H1 (cell line): ENCODE measurements at regions not wholly inside any gene's neighbourhood (a gene's known extent, or its start where the extent isn't known, plus 50 kb on each side); places are given as distances from the start of the nearest gene placed in this dataset.

ENCODE experiments used
- CTCF ChIA-PET: fragments of 300-600 bp; sonication (Branson Sonifier 250); formaldehyde crosslinking; loops from one replicate; lab custom pipeline; 2021; ENCODE audit not compliant: partially characterized antibody; lab: Charles Lee
- POLR2A ChIA-PET: fragments of 300-600 bp; sonication (Branson Sonifier 250); formaldehyde crosslinking; loops from one replicate; lab custom pipeline; 2021; ENCODE audit warnings: inconsistent platforms; ENCODE audit not compliant: partially characterized antibody; lab: Charles Lee
- DNase-seq, 2 experiments: peaks; one replicate each; pipeline versions ENCODE4 v3.0.0 to v3.0.0-alpha.2; 2010 to 2022; ENCODE audit warnings: low spot score in 2 of 2, low read depth in 1 of 2, mixed read lengths in 1 of 2
- FAIRE-seq: peaks from 2 replicates; lab custom pipeline; 2011; peaks lifted over from hg19 to GRCh38; lab: Jason Lieb, UNC
- H2AFZ ChIP-seq: 2 replicates; pipeline ENCODE4 v1.8.1; 2012; ENCODE audit warnings: low read length, inconsistent platforms
- H2AK5ac ChIP-seq: 2 replicates; pipeline ENCODE4 v1.6.1; 2013; ENCODE audit warnings: low read depth, low read length
- H2BK120ac ChIP-seq: replicated peaks from 2 replicates; pipeline ENCODE3; 2013; ENCODE audit warnings: low read depth, low read length, inconsistent platforms
- H2BK12ac ChIP-seq: 2 replicates; pipeline ENCODE4 v1.6.1; 2013; ENCODE audit warnings: low read depth, low read length
- H2BK15ac ChIP-seq: 2 replicates; pipeline ENCODE4 v1.6.1; 2013; ENCODE audit warnings: low read length
- H2BK20ac ChIP-seq: 2 replicates; pipeline ENCODE4 v1.6.1; 2013; ENCODE audit warnings: low read length
- H2BK5ac ChIP-seq: 2 replicates; pipeline ENCODE4 v1.6.1; 2013; ENCODE audit warnings: low read depth, low read length
- H3K14ac ChIP-seq: 2 replicates; pipeline ENCODE4 v1.6.1; 2013; ENCODE audit warnings: inconsistent platforms; ENCODE audit not compliant: insufficient read length
- H3K18ac ChIP-seq: 2 replicates; pipeline ENCODE4 v1.6.1; 2013; ENCODE audit warnings: low read length; ENCODE audit errors: extremely low read depth
- H3K23ac ChIP-seq: 2 replicates; pipeline ENCODE4 v1.6.1; 2013; ENCODE audit warnings: inconsistent platforms; ENCODE audit not compliant: insufficient read length
- H3K23me2 ChIP-seq: 2 replicates; pipeline ENCODE4 v1.6.1; 2013; ENCODE audit warnings: low read depth, low read length
- H3K27ac ChIP-seq: 2 replicates; pipeline ENCODE4 v1.6.1; 2011; ENCODE audit warnings: low read depth, low read length, inconsistent platforms
- H3K27me3 ChIP-seq, 4 experiments: replicated peaks in 1 of 4; 1 replicate in 1 of 4; 2 replicates in 3 of 4; pipeline versions ENCODE4 v1.6.1 to v1.8.1; 2011 to 2013; ENCODE audit warnings: low read length in 3 of 4, mild to moderate bottlenecking in 3 of 4, inconsistent platforms in 2 of 4, mixed read lengths in 2 of 4, moderate library complexity in 1 of 4; ENCODE audit not compliant: control insufficient read depth in 3 of 4, insufficient read depth in 3 of 4; ENCODE audit errors: extremely low read depth in 1 of 4
- H3K36me3 ChIP-seq, 4 experiments: 2 replicates each; pipeline versions ENCODE4 v1.6.1 to v1.8.1; 2011 to 2013; ENCODE audit warnings: mild to moderate bottlenecking in 4 of 4, low read length in 3 of 4, moderate library complexity in 2 of 4, control low read depth in 1 of 4, inconsistent platforms in 1 of 4; ENCODE audit not compliant: insufficient read depth in 4 of 4, control insufficient read depth in 2 of 4
- H3K4ac ChIP-seq: replicated peaks from 2 replicates; pipeline ENCODE3; 2013; ENCODE audit warnings: low read length, low read depth, mixed read lengths, inconsistent platforms; ENCODE audit not compliant: insufficient read length
- H3K4me1 ChIP-seq, 4 experiments: replicated peaks in 1 of 4; 1 replicate in 1 of 4; 2 replicates in 3 of 4; pipeline versions ENCODE4 v1.6.1 to v1.8.1; 2011 to 2013; ENCODE audit warnings: low read length in 3 of 4, inconsistent platforms in 2 of 4, mixed read lengths in 1 of 4; ENCODE audit not compliant: insufficient read depth in 4 of 4, control insufficient read depth in 3 of 4
- H3K4me2 ChIP-seq, 2 experiments: 2 replicates each; pipeline versions ENCODE4 v1.6.1 to v1.8.1; 2011 to 2013; ENCODE audit warnings: low read depth in 2 of 2, low read length in 2 of 2, control low read depth in 1 of 2, inconsistent platforms in 1 of 2, mild to moderate bottlenecking in 1 of 2; ENCODE audit not compliant: insufficient read depth in 1 of 2
- H3K4me3 ChIP-seq, 4 experiments: fragments of 200-600, 300-600 bp in 1 of 4; sonication (generic), shearing (Covaris generic), sonication (Bioruptor Twin) in 1 of 4; 2 replicates each; pipeline versions ENCODE4 v1.5.1 to v1.8.1; 2011 to 2016; ENCODE audit warnings: low read length in 4 of 4, low read depth in 3 of 4, control low read depth in 2 of 4, inconsistent platforms in 2 of 4, mild to moderate bottlenecking in 2 of 4, mixed read lengths in 1 of 4, moderate library complexity in 1 of 4; ENCODE audit not compliant: insufficient read depth in 2 of 4; ENCODE audit errors: extremely low read depth in 1 of 4
- H3K56ac ChIP-seq: replicated peaks from 2 replicates; pipeline ENCODE3; 2013; ENCODE audit warnings: low read depth, mild to moderate bottlenecking, mixed read lengths, low read length, inconsistent platforms; ENCODE audit not compliant: insufficient read length
- H3K79me1 ChIP-seq: 2 replicates; pipeline ENCODE4 v1.6.1; 2013; ENCODE audit warnings: low read depth, low read length, control low read depth
- H3K79me2 ChIP-seq, 2 experiments: 2 replicates each; pipeline versions ENCODE4 v1.6.1 to v1.8.1; 2012 to 2013; ENCODE audit warnings: low read length in 2 of 2, mild to moderate bottlenecking in 2 of 2, inconsistent platforms in 1 of 2; ENCODE audit not compliant: insufficient read depth in 2 of 2, control insufficient read depth in 1 of 2
- H3K9ac ChIP-seq, 4 experiments: replicated peaks in 1 of 4; 1 replicate in 1 of 4; 2 replicates in 3 of 4; pipeline versions ENCODE4 v1.6.1 to v1.8.1; 2011 to 2013; ENCODE audit warnings: low read depth in 3 of 4, low read length in 3 of 4, control low read depth in 2 of 4, mild to moderate bottlenecking in 2 of 4, moderate library complexity in 2 of 4, inconsistent platforms in 1 of 4; ENCODE audit errors: extremely low read depth in 1 of 4
- H3K9me3 ChIP-seq, 2 experiments: 2 replicates each; pipeline versions ENCODE4 v1.6.1 to v1.8.1; 2012 to 2013; ENCODE audit warnings: mild to moderate bottlenecking in 2 of 2, moderate library complexity in 2 of 2, control low read depth in 1 of 2, inconsistent platforms in 1 of 2, low read depth in 1 of 2, low read length in 1 of 2, mixed read lengths in 1 of 2; ENCODE audit not compliant: insufficient read depth in 2 of 2
- H4K20me1 ChIP-seq, 2 experiments: replicated peaks in 1 of 2; 2 replicates each; pipeline versions ENCODE3 to v1.8.1; 2011 to 2013; ENCODE audit warnings: inconsistent platforms in 2 of 2, low read length in 2 of 2, mild to moderate bottlenecking in 1 of 2; ENCODE audit not compliant: insufficient read depth in 2 of 2, control insufficient read depth in 1 of 2
- H4K5ac ChIP-seq: 2 replicates; pipeline ENCODE4 v1.6.1; 2013; ENCODE audit warnings: low read length, low read depth, mixed read lengths, inconsistent platforms; ENCODE audit not compliant: insufficient read length
- H4K8ac ChIP-seq: 2 replicates; pipeline ENCODE4 v1.8.0; 2013; ENCODE audit warnings: mild to moderate bottlenecking, moderate library complexity, low read length, inconsistent platforms; ENCODE audit not compliant: insufficient read depth; ENCODE audit errors: extremely low read depth
- H4K91ac ChIP-seq: replicated peaks from 2 replicates; pipeline ENCODE3; 2013; ENCODE audit warnings: low read length, mixed read lengths, inconsistent platforms; ENCODE audit not compliant: insufficient read length
- ATF2 ChIP-seq: IDR thresholded peaks from 2 replicates; pipeline ENCODE4 v1.6.1; 2012; ENCODE audit warnings: low read length, inconsistent platforms
- CBX8 ChIP-seq: fragments of 300-800, 300-1000 bp; sonication (generic); IDR thresholded peaks from 2 replicates; pipeline ENCODE4 v1.7.1; 2016; ENCODE audit warnings: low read depth, low read length, borderline replicate concordance
- CHD1 ChIP-seq: IDR thresholded peaks from 2 replicates; pipeline ENCODE4 v1.6.1; 2012; ENCODE audit warnings: low read depth, low read length, improper control_type of control experiment
- CHD2 ChIP-seq: IDR thresholded peaks from 2 replicates; pipeline ENCODE4 v1.6.1; 2012; ENCODE audit warnings: low read length, improper control_type of control experiment
- KDM5A ChIP-seq: fragments of 200-600 bp; IDR thresholded peaks from 2 replicates; pipeline ENCODE4 v1.7.1; 2012; ENCODE audit warnings: mild to moderate bottlenecking, low read length, inconsistent platforms, mixed read lengths
- SIN3A ChIP-seq, 2 experiments: IDR thresholded peaks in 1 of 2; conservative IDR thresholded peaks in 1 of 2; 2 replicates each; pipeline ENCODE4 v1.6.1; 2011 to 2012; ENCODE audit warnings: low read length in 2 of 2, improper control_type of control experiment in 1 of 2, low read depth in 1 of 2, mild to moderate bottlenecking in 1 of 2
- TBP ChIP-seq: IDR thresholded peaks from 2 replicates; pipeline ENCODE4 v1.6.1; 2011; ENCODE audit warnings: low read depth, low read length, improper control_type of control experiment
- WGBS, 2 experiments: shearing (Covaris generic) in 1 of 2; methylation state at CpG; one replicate each; pipeline versions ENCODE4 v1.1.6 to v1.1.7; 2013 to 2015; ENCODE audit warnings: low lambda C conversion rate in 2 of 2, mixed read lengths in 2 of 2, inconsistent platforms in 1 of 2, low coverage in 1 of 2, missing lambda C conversion rate in 1 of 2; ENCODE audit not compliant: insufficient replicate concordance in 2 of 2, insufficient coverage in 1 of 2, insufficient read length in 1 of 2; ENCODE audit errors: extremely low coverage in 1 of 2, missing lambda C conversion rate in 1 of 2; 5-methylcytosine and 5-hydroxymethylcytosine counted together

DNA sequence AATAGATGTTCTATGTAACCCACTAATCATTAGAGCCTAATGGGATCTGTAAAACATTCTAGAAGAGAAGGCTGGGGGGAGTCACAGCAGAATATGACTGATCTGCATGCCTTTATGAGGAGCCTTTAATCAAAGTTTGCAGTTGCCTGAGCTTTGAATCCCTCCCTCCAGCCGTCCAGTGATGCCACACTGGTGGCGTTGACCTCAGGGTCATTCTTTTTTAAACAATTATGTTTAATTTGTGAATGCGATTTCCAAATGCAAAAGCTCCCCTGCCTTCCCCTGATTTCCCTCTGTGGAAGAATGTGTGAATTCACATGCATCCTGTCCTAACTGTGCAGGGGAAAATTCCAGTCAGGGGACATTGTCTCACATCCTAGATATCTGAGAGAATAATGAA is 199.7 kb upstream of the GPR101 start:
- no peaks in the 10 kb centered on the region for H3K23me2 ChIP-seq
- H3K79me2 ChIP-seq: no peaks in the 10 kb centered on the region
- H3K23ac ChIP-seq: no peak overlapping the region
- no peaks in the 10 kb centered on the region for H3K27me3 ChIP-seq
- no peak overlapping the region for H2AFZ ChIP-seq
- no peak overlapping the region for H2BK12ac ChIP-seq
- no peak overlapping the region for H3K18ac ChIP-seq
- H2BK15ac ChIP-seq: no peak overlapping the region
- no peak overlapping the region for H3K14ac ChIP-seq
- H3K9ac ChIP-seq: no peak overlapping the region
- H2AK5ac ChIP-seq: no peak overlapping the region
- H3K4me2 ChIP-seq: no peak overlapping the region
- no peak overlapping the region for H3K4me3 ChIP-seq
- CTCF ChIA-PET: no interaction called here
- no peak for FAIRE-seq
- H3K9me3 ChIP-seq: no peaks in the 10 kb centered on the region
- H4K20me1 ChIP-seq: no peaks in the 10 kb centered on the region
- DNase-seq: no peak
- H2BK5ac ChIP-seq: no peak overlapping the region
- H3K4ac ChIP-seq: no peak overlapping the region
- 79% methylated on average over 2 of the region's 3 CpGs; no CpG with 5 or more reads in 1 of the 2 experiments for WGBS, 2 experiments
- 0 out of 7 replicates have a peak, but pooled peaks cover 0 to 2% (median 0%) of the 10 kb centered on the region in 4 experiments for H3K4me1 ChIP-seq
- no peak overlapping the region for H3K56ac ChIP-seq
- no peak overlapping the region for H2BK120ac ChIP-seq
- H3K79me1 ChIP-seq: no peaks in the 10 kb centered on the region
- no peak overlapping the region for H4K5ac ChIP-seq
- no peak overlapping the region for H2BK20ac ChIP-seq
- no peaks in the 10 kb centered on the region for H3K36me3 ChIP-seq
- no peak overlapping the region for H4K8ac ChIP-seq
- no peak overlapping the region for H3K27ac ChIP-seq
- H4K91ac ChIP-seq: no peak overlapping the region
- POLR2A ChIA-PET: no interaction called here
- TF ChIP-seq SIN3A (conservative IDR thresholded peaks at IDR 0.05 in 1 of 2, IDR thresholded peaks at IDR 0.05 in 1 of 2; ENCODE audit: low read depth in 1 of 2, low read length in 2 of 2) (no peak), ATF2 (no peak), TBP (no peak), KDM5A (no peak), CHD2 (no peak), CHD1 (no peak), CBX8 (no peak)
